ENCODE measurements at regions not wholly inside any gene's neighbourhood (a gene's known extent, or its start where the extent isn't known, plus 50 kb on each side); places are given as distances from the start of the nearest gene placed in this dataset.

- no peak for TF ChIP-seq EZH2 (IDR thresholded peaks at IDR 0.05; ENCODE audit: low read depth)
- TF ChIP-seq, protein P1, sequence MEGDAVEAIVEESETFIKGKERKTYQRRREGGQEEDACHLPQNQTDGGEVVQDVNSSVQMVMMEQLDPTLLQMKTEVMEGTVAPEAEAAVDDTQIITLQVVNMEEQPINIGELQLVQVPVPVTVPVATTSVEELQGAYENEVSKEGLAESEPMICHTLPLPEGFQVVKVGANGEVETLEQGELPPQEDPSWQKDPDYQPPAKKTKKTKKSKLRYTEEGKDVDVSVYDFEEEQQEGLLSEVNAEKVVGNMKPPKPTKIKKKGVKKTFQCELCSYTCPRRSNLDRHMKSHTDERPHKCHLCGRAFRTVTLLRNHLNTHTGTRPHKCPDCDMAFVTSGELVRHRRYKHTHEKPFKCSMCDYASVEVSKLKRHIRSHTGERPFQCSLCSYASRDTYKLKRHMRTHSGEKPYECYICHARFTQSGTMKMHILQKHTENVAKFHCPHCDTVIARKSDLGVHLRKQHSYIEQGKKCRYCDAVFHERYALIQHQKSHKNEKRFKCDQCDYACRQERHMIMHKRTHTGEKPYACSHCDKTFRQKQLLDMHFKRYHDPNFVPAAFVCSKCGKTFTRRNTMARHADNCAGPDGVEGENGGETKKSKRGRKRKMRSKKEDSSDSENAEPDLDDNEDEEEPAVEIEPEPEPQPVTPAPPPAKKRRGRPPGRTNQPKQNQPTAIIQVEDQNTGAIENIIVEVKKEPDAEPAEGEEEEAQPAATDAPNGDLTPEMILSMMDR (conservative IDR thresholded peaks at IDR 0.05) = no peak
These were observed 66.5 kb upstream of the GADD45A start for GRCh38 chr1:67618285-67619018.

All from PC-9 (cell line).